ENCODE measurements at regions not wholly inside any gene's neighbourhood (a gene's known extent, or its start where the extent isn't known, plus 50 kb on each side); places are given as distances from the start of the nearest gene placed in this dataset.

- no peak for DNase-seq (ENCODE audit: low read depth)
Observed at GRCh38 chr4:89358935-89359638, 51.5 kb upstream of the GPRIN3 start.

DNA sequence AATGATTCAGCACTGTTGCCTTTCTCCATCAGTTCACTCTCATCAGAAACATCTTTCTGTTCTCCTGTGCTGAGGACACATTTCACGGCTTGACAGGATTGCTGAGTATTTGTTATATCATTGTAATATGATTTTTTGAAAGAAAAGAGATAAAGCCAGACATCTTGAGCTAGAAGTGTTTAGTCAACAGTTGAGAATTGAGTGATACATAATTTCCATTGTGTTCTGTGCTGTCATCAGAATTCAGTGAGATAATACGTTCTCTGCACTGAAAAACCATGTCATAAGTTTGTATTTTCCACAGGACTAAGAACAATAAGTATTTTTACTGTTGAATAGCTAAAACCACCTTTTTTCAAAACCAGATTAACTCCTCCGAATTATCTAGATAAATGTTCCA lies 50.2 kb upstream of the GPRIN3 start:
- DNase-seq (ENCODE audit: low read depth) = no peak
